GM03348 (cell line): ENCODE measurements at regions not wholly inside any gene's neighbourhood (a gene's known extent, or its start where the extent isn't known, plus 50 kb on each side); places are given as distances from the start of the nearest gene placed in this dataset.
"Not testable (repeated sequence)": the region's sequence is repeated elsewhere in the genome, so short reads cannot be mapped to it uniquely, and the experiment has no call there.

Source experiments
- DNase-seq: peaks from one replicate; pipeline ENCODE4 v3.0.0; 2012; ENCODE audit warnings: low spot score

DNA sequence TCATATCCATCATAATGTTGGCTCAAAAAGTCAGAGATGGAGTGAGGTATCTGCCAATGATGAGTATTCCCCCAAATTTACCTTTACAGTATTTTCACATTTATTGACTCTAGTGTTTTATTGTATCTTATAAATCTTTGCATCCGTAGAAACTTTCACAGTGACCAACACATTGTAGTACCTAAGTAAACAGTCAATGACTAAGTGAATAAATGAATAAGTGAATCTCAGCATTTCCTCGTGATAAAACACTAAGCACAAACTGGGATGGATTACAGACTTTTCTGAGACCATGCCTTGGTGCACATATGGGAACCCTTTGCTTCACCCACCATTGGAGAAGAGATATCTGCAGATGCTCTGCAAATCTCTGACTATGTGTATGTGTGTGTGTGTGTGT, 429.9 kb downstream of the NR4A2 start:
- DNase-seq = no peak

DNA sequence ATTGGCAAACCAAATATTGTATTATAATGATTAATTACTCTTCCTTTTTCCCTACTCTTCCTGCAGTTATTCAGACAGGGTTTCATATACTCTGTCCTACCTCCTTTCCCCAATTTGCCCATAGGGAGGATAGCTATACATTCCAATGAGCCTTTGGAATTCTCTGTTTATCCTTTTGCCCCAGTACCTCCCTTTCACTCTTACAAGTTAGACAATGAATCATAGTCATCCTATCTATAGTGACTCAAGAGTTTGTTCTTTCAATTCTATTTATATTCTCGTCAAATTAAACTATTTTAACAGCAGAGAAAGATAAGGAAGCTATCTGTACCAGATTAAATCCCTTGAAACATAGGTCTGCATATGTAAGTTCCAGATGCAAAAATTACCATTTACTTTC, 437.5 kb downstream of the NR4A2 start:
- DNase-seq = no peak

DNA sequence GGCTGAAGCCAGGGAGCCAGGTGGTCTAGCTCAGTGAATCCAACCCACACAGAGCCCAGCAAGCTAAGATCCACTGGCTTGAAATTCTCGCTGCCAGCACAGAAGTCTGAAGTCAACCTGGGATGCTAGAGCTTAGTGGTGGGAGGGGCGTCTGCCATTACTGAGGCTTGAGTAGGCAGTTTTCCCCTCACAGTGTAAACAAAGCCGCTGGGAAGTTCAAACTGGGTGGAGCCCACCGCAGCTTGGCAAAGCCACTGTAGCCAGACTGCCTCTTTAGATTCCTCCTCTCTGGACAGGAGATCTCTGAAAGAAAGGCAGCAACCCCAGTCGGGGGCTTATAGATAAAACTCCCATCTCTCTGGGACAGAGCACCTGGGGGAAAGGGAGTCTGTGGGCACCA, 452.1 kb downstream of the NR4A2 start:
- DNase-seq = not testable (repeated sequence)

DNA sequence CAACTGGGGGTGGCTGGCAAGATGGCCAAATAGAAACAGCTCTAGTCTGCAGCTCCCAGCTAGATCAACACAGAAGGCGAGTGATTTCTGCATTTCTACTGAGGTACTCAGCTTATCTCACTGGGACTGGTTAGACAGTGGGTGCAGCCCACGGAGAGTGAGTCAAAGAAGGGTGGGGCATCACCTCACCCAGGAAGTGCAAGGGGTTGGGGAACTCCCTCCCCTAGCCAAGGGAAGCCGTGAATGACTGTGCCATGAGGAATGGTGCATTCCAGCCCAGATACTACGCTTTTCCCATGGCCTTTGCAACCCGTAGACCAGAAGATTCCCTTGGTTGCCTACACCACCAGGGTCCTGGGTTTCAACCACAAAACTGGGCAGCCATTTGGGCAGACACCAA, 452.6 kb downstream of the NR4A2 start:
- not testable (repeated sequence) for DNase-seq

DNA sequence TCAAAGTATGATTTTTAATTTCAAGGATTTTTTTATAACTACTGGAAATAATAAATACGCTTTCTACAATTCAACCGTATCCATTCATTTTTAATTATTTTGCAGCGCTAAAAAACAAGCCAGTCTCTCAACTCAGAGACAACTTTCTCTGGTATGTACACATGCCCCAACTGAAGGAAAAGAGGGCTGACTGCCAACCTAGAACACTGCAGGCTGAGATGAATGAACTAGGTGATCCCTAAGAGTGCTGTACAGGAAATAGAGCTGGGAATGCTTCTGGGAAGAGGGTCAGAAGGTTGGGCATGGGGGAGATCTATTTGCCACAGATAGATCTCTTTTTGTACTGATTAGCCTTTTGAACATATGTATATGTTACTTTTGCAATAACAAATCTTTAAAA, 460.1 kb downstream of the NR4A2 start:
- no peak for DNase-seq

DNA sequence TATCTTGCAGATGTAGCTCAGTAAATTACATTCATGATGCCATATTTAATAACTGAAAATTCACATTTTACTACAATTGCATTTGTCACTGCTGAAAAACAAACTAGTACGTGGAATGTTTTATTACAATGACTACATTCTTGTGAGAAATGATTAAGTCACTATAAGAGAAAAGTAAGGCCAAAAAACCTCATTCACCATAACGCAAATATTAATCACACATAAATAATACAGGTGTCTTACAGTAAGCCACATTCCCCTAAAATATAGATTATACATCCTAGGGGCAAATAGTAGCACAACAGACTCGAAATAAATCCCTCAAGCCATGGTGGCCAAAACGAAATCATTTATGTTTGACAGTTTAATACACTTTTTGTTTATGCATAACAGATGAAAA, 460.6 kb downstream of the NR4A2 start:
- DNase-seq = no peak

DNA sequence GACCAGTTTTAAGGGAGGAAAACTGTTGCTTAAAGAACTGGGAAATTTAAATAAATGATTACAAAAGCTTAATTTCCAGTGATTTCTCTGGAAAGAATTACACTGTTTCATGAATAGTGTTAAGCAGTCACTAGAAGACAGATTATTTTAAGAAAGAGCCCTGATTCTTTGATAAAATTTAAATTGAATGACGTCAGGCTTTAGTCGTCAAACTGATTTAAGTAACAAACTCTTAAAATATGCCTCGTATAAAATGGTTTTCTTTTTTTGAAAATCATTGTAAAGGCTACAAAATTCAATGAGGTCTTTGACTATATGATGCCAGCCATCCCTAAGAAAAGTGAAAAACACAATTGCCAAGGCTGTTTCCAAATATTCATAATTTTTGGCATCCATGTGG, 465.0 kb downstream of the NR4A2 start:
- DNase-seq = no peak

DNA sequence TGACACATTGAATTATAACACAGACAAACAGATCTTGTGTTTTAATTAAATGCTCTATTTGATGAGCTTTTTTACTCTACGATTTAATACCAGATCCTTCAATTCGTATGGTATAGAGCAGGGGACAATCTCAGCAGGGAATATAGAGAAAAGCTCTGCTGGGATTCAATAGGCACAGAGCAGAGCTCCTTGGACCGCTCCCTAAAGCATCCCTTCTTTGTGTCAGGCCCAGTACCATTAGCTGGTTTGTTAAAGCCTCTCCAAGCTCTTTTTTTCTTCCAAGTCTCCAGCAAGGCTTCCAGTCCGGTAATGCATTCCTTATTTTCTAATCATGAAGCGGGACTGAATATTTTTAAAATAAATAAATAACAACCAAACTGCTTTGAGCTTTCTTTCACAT, 466.0 kb downstream of the NR4A2 start:
- DNase-seq = no peak

DNA sequence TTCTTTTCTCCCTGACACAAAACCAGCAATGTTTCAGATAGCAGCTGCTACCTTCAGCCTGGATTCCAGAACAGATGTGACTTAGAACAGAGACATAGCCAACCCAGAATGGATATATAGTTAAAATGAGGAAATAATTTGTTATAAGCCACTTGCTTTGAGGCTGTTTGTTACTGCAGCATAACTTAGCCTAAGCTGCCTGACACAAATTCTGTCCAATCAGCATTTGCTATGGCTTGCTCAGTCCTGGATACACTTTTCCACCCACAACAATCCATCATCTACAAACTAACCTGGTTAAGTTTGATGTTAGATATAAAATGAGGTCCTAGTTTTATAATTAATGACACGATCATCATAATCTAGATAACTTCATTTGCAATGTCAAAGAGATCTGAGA, 480.4 kb downstream of the NR4A2 start:
- no peak for DNase-seq

DNA sequence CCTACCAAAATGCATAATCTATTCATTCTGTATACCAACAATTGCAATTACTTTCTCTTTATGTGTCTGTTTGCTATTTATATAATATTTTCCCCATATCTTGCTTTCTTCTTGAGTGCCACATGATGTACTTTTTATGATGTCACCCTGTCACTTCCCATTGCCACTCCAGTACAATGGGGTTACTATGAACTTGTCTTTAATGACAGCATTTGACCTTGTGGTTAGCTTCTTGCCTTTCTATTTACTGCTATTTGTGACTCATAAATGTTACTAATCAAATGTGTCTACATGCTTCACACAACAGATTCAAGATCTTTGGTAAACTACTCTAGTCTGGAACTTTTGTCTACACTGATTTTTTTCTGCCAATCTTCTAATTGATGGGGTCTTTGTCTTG, 486.3 kb downstream of the NR4A2 start:
- DNase-seq = no peak

DNA sequence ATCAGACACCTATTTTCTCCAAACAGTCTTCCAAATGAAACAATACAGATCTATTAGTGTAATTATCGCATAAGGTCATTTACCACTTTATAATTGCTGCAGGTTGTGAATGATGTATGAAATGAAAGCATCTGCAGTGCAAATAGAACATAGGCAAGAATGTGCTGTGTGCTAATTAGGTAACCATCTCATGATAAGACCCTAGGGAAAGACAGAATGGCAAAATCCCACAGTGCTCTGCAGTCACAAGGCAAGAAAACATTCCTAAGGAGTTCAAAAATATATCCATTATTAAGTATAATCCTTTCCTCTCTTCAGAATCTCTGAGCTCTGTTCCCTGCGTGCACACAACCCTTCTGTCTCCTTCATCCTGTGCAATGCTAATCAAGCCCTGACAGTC, 488.1 kb downstream of the NR4A2 start:
- DNase-seq = no peak

DNA sequence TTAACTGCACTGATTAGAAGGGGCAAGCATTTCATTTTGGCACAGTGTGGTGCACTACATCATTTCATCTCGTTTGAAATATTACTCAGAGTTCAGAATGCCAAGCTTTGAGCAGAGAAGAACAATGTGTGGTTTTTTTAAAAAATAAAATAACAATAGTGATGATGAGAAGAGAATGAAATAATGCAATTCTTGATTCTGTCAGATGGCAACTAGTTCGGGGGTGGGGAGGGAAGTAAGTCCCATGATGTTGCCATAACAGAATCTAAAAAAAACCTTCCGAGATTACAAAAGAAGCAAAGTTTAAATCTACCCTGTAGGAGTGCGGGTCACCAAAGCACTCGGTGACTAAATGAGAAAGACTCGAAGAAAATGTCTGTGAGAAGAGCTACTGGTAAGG, 490.4 kb downstream of the NR4A2 start:
- no peak for DNase-seq

DNA sequence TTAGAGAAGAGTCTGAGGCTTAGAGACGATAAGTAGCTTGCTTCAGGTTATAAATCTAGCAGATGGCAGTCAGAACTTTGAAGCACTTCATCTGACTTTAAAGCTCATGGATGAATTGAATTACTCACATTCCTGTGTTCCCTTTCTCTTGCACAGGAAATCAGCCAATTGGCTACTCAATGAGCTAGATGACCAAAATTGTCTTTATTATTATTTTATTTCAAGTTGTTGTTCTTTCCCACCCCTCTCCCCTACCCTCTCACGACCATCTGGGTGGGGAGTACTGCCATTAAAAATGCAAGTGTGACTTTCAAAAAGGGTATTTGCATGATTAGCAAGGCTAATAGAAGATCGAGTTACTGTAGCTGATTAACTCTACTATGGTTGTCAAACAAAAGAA, 491.1 kb downstream of the NR4A2 start:
- no peak for DNase-seq

DNA sequence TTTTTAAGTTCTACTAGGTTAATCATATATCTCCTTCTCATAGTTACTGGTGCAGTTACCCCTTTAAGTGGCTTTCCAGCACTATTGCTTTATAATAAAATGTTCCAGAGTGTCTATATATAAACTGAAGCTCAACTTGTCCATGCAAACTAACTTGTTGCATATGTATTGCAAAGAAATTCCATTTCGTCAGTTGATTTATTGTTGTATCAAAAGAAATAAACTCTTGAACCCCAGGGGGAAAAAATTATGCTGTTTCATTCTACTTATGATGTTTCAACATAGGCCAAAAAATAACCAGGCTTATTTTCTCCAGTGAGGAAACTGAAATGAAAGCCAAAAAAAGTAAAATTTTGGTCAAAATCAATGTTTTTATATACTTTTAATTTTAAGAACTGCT, 491.9 kb downstream of the NR4A2 start:
- DNase-seq = no peak

DNA sequence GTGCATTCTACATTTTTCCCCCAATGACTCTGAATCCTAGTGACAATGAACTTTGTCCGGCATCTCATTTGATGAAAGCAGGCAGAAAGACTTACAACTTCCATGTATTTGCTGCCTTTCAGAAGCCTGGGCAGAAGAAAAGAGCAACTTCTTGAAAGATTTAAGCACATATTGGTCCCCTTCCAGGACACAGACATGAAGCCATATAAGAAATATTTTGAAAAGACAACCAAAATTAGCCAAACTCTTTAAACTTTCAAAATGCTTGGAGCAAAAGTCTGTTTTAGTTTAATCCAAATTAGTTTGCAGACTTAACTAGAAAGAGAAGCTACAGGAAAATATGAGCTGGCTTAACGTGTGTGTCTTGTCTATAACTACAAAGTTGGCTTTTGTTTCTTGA, 492.5 kb downstream of the NR4A2 start:
- DNase-seq = no peak

DNA sequence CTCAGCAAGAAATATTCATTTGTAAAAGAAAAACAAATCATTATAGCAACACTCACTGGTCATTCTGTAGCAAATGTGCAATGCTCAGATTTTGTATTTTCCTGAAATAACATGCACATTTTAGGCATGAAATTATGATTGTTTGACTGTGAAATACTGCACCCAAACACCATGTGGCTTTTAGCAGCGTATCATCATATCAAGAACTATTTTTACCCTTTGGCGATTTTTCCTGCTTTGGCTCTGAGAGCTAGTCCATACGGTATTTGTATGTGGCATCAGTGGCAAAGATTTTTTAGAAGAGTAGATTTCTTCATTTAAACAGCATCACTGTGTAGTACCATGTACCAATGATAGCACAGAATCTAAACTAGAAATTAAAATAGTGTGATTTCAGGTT, 493.1 kb downstream of the NR4A2 start:
- no peak for DNase-seq

DNA sequence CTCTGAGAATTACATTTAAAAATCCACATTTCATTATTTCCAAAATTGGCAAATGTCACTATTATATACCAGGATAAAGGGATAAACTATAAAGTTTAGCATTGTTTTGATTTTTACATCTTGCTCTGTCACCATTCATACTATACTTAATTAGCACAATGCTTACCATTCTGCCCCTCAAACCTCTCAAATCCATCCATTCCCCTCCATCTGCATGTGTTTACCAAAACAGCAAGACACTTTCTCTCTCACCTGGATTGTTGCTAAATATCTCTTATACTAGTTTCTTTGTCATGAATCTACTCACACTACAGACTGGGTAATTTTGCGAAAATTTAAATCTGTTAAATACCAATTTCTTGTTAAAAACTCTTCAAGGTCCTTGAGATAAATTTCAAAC, 496.1 kb downstream of the NR4A2 start:
- no peak for DNase-seq

DNA sequence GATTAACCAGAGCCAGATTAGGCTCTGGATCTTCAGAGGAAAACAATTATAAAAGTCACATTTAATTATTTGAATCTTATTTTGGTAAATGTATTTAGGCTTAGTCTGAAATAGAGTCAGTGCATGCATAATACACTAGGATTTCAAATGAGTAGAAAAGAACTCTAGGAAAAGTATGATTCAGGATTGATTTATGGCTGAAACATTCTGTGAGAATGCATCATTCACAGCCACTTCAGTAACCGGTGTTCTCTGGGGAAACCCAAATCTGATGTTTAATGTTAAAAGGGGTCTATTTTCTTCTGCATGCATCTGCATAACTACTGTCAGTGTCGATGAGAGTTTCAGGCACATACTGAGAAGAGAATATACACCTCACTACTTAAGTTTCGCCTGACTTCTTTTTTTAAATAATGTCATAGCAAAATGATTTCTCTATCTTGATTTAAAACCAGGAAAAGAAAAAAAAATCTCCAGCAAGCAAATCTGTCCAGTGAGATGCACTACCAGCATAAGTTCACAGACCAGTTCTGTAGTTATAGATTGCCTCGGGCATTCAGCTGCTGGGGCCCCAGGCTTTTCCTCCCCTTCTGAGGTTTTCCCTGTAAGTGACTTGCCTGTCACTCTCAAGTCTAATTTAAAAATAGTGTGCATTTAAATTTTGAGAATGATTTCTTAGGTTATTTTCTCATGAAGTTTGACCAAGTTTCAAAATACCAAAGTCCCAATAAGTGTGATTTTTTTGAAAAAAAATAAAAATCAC, 501.5 kb downstream of the NR4A2 start:
- DNase-seq = no peak

DNA sequence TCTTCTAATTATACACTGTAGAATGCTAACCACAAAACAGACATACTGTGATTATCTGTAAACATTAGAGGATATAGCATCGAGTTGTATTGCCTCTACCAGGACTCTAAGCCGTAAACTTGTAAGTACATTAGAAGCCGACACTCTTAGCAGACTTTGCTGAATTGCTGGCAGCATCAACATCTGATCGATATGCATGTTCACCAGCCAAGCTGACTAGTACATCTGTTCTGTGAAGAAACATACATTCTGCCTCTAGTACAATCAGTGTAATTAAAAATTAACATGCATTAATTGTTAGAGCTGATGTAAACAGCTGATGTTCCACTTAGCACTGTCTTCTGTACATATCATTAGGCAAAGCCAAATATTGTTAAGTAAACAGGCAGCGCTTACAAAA, 502.2 kb downstream of the NR4A2 start:
- no peak for DNase-seq

DNA sequence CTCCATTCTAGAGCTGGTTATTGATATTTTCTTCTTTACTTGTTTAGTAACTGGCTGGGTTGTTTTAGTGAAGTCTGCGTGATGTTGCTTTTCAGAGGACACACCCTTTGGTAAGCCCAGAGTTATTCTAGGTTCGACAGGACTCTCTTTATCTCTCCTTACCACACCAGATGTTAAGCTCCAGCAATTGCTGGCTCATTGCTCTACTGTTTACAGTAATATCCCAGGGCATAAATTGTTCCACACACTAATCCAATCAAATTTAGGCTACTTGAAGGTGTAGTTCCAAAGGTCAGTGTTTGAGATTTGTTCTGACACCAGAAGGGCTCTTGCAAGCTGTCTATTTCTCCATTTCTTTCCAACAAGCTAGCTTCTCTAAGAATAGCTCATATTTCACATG, 506.6 kb downstream of the NR4A2 start:
- DNase-seq = no peak

DNA sequence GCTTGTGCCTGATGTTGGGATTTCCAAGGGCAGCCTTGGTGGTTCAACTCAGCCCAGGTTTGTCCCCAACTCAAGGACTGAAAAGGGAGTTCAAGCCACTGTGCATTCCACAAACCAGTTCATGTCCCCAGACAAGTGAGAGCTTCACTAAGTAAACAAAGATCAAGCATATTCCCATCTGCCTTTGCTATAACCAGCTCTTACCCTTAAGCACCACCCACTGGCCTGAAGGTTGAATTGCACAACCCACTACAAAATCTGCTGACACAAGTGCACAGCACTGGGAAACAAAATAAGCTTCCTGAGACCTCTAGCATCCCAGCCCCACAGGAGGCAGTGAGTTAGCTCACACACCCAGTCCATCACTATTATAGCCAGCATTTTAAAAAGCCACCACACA, 516.7 kb downstream of the NR4A2 start:
- DNase-seq = no peak

DNA sequence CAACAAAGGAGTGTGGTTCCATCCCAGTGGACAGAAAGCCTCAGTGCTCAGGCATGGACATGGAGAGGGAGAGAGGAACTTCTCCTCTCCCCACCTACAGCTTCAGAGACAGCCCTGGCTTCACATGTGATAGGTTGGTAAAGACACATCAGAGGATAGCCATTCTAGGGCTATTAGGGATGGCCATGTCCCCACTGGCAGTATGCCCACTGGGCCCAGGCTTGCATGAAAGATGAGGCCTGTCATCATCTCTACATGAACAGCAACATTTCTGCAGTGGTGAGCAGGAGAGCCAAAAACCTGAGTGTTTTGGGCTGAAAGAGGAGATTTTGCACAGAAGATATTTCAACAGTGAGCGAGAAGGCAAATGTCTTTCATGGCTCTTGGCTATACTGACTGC, 517.2 kb downstream of the NR4A2 start:
- DNase-seq = no peak

DNA sequence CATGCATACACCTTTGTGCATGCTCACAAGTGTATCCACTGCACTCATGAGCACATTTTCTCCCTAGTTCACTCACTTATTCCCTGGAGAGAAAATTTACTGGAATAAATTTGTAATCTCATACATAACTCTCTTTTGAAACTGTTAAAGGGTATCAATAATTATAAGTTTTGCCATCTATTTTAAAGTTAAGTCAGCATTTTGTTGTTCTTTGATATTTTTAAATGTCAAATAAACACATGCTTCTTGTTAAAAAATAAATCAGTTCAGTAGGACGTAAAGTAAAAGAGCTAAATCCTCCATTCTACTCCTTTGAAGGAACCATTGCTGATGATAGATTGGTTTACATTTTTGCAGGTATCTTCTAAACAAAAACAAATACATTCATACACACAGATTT, 522.1 kb downstream of the NR4A2 start:
- DNase-seq = no peak

DNA sequence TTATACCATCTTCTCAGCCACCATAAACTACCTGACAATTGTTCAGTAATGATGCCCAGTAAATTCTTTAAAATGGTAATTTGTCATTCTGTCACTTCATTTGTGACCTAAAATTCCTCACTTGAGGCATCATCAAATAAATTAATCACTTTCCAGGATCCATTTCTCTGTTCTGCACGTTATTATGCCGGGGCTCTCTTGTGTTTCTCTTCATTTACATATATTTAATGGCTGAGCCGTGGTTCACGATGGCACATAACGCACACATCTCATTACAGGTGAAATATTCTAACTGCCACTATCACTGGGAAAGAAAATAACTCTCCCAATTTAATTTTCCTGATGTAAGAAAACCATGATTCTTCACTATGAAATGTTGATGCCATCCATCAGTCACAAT, 529.6 kb downstream of the NR4A2 start:
- DNase-seq = no peak

DNA sequence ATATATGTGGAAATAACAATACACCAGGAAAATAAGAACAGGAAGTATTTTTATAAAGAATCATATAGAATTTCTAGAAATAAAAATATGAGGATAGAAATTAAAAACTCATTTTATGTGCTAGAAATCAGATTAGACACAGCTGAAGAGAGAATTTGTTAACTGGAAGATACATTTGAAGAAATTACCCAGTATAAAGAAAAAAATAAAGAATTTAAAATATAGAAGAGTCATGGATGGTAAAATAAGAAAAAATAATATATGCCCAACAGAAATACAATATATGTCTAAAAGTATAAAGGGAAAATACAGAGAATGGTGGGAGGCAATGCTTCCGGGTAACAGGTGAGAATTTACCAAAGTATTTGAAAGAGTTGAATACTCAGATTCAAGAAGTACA, 539.9 kb downstream of the NR4A2 start:
- DNase-seq = no peak
